Esophagus squamous epithelium (tissue), 5 donors: ENCODE measurements at regions not wholly inside any gene's neighbourhood (a gene's known extent, or its start where the extent isn't known, plus 50 kb on each side); places are given as distances from the start of the nearest gene placed in this dataset.

Source experiments
- DNase-seq: peaks from one replicate; lab custom pipeline; 2025; lab: John Stamatoyannopoulos, UW
- H3K27ac ChIP-seq, 4 donors: fragments of 200-600 bp; sonication (generic); one replicate each; pipeline ENCODE4 v1.5.1; 2016 to 2019; ENCODE audit warnings: mild to moderate bottlenecking in 1 of 4
- H3K27me3 ChIP-seq, 4 donors: fragments of 200-600 bp; sonication (generic); 1 replicate in 3 of 4; 2 replicates in 1 of 4; pipeline versions ENCODE4 v1.5.1 to v1.6.0; 2017 to 2021; ENCODE audit warnings: antibody characterized with exemption in 1 of 4
- H3K36me3 ChIP-seq, 3 donors: fragments of 200-600 bp; sonication (generic); one replicate each; pipeline ENCODE4 v1.5.1; 2016 to 2019
- H3K4me1 ChIP-seq, 3 donors: fragments of 200-600 bp; sonication (generic); one replicate each; pipeline ENCODE4 v1.5.1; 2017 to 2019
- H3K4me3 ChIP-seq, 4 donors: fragments of 200-600 bp; sonication (generic); 1 replicate in 3 of 4; 2 replicates in 1 of 4; pipeline ENCODE4 v1.5.1; 2016 to 2019; ENCODE audit warnings: mild to moderate bottlenecking in 2 of 4, moderate library complexity in 1 of 4
- H3K9me3 ChIP-seq, 3 donors: fragments of 200-600 bp; sonication (generic); one replicate each; pipeline ENCODE4 v1.5.1; 2016 to 2019
- CTCF ChIP-seq, 6 experiments: fragments of 450-650 bp in 4 of 6; fragments of 200-600 bp in 2 of 6; sonication (generic) in 2 of 6; IDR thresholded peaks; one replicate each; pipeline ENCODE4 v1.5.1; 2016 to 2019; ENCODE audit warnings: antibody characterized with exemption in 6 of 6, mild to moderate bottlenecking in 4 of 6, moderate library complexity in 4 of 6
- POLR2A ChIP-seq, 4 donors: fragments of 450-650 bp; IDR thresholded peaks; one replicate each; pipeline ENCODE4 v1.6.1; 2017; ENCODE audit warnings: antibody characterized with exemption in 4 of 4, mild to moderate bottlenecking in 4 of 4, moderate library complexity in 3 of 4
- WGBS, 2 donors: methylation state at CpG; one replicate each; pipeline ENCODE4 v1.1.5; 2018; 5-methylcytosine and 5-hydroxymethylcytosine counted together
- intact Hi-C: fragments of 100-400 bp; cut with DNase I; formaldehyde crosslinking; loops from one replicate; pipeline ENCODE4 v1.15.0; 2022
- donor health status: DM: yes; HTN: yes; CAD: no.

GRCh38 chr1:78758506-78758905 is 108.9 kb downstream of the IFI44 start:
- no peak overlapping the region for H3K4me3 ChIP-seq
- H3K9me3 ChIP-seq, result no peaks in the 10 kb centered on the region
- H3K4me1 ChIP-seq, result no peaks in the 10 kb centered on the region
- no peak for TF ChIP-seq CTCF (IDR thresholded peaks at IDR 0.05)
- TF ChIP-seq POLR2A (IDR thresholded peaks at IDR 0.05), result no peak
- no peaks in the 10 kb centered on the region for H3K27me3 ChIP-seq
- no peak for DNase-seq
- no peak overlapping the region for H3K27ac ChIP-seq
- H3K36me3 ChIP-seq, result no peaks in the 10 kb centered on the region
- intact Hi-C loops, result no loop called here
- 18 to 19% methylated on average over 4 of the region's 4 CpGs for WGBS, 2 donors

DNA sequence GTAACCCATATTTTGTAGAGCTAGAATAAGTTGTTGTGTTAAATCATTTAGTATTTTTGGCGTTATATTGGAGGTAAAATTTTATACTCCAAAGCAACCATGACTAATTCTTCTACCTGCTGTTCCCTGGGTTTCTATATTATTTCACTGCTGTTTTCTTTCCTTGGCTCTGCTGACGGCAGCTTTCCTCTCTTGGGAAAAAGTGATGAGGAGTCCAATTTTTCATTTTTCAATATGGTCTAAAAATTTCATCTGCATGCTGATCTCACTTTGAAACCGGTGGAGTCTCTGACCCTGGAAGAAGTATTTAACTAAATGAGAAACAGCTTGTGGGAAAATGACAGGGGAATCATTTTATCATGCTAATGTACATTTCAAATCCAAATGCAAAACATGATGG is 110.2 kb downstream of the IFI44 start:
- no peak overlapping the region for H3K4me3 ChIP-seq
- 87 to 91% methylated on average over 3 of the region's 3 CpGs for whole genome bisulfite sequencing, 2 donors
- H3K27ac ChIP-seq, result no peak overlapping the region
- intact Hi-C loops, result no loop called here
- H3K4me1 ChIP-seq, result no peaks in the 10 kb centered on the region
- no peak for DNase-seq
- H3K36me3 ChIP-seq, result no peaks in the 10 kb centered on the region
- H3K27me3 ChIP-seq, result no peaks in the 10 kb centered on the region
- TF ChIP-seq POLR2A (IDR thresholded peaks at IDR 0.05), result no peak
- TF ChIP-seq CTCF (IDR thresholded peaks at IDR 0.05), result no peak
- no peaks in the 10 kb centered on the region for H3K9me3 ChIP-seq

GRCh38 chr1:78760858-78761257 is 111.2 kb downstream of the IFI44 start:
- Histone ChIP-seq H3K27ac (no peak overlapping the region), H3K27me3 (no peaks in the 10 kb centered on the region), H3K4me1 (no peaks in the 10 kb centered on the region), H3K9me3 (no peaks in the 10 kb centered on the region), H3K36me3 (no peaks in the 10 kb centered on the region), H3K4me3 (no peak overlapping the region)
- intact Hi-C loops, result no loop called here
- no peak for DNase-seq
- 38 to 43% methylated on average over 2 of the region's 2 CpGs for WGBS, 2 donors
- TF ChIP-seq CTCF (IDR thresholded peaks at IDR 0.05) (no peak), POLR2A (IDR thresholded peaks at IDR 0.05) (no peak)

DNA sequence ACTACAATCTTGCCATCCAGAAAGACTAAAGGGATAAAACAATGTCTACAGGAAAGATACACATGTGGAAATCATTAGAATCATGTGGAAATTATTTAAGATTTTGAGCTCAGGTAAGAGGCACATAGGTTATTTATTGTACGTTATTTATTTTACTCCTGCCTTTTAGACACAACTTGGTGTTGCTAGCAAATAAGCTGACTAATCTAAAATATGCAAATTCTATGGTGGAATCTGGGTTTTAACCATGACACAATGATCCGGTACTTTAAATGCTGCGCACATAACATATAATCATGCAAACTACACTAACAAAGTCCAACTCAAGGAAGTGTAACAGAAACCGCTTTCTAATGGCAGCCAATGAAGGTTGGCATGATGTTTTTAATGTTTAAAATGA is 112.5 kb downstream of the IFI44 start:
- TF ChIP-seq CTCF (IDR thresholded peaks at IDR 0.05) (no peak), POLR2A (IDR thresholded peaks at IDR 0.05) (no peak)
- no peak overlapping the region for H3K27ac ChIP-seq
- no peak for DNase-seq
- intact Hi-C loops, result no loop called here
- no peaks in the 10 kb centered on the region for H3K9me3 ChIP-seq
- H3K4me3 ChIP-seq, result no peak overlapping the region
- H3K27me3 ChIP-seq, result no peaks in the 10 kb centered on the region
- 82 to 84% methylated on average over 4 of the region's 4 CpGs for whole genome bisulfite sequencing, 2 donors
- no peaks in the 10 kb centered on the region for H3K36me3 ChIP-seq
- no peaks in the 10 kb centered on the region for H3K4me1 ChIP-seq

- 88 to 92% methylated on average over 3 of the region's 3 CpGs for WGBS, 2 donors
Observed at GRCh38 chr1:78765489-78765888, 115.9 kb downstream of the IFI44 start.

More at GRCh38 chr1:78765489-78765888, 115.9 kb downstream of the IFI44 start:
- intact Hi-C loops, result no loop called here
- H3K27me3 ChIP-seq, result no peaks in the 10 kb centered on the region
- no peak overlapping the region for H3K27ac ChIP-seq
- no peaks in the 10 kb centered on the region for H3K9me3 ChIP-seq
- no peak for DNase-seq
- no peaks in the 10 kb centered on the region for H3K4me1 ChIP-seq
- no peak overlapping the region for H3K4me3 ChIP-seq
- no peaks in the 10 kb centered on the region for H3K36me3 ChIP-seq
- TF ChIP-seq CTCF (IDR thresholded peaks at IDR 0.05), result no peak
- TF ChIP-seq POLR2A (IDR thresholded peaks at IDR 0.05), result no peak
